ENCODE measurements at regions not wholly inside any gene's neighbourhood (a gene's known extent, or its start where the extent isn't known, plus 50 kb on each side); places are given as distances from the start of the nearest gene placed in this dataset.

DNA sequence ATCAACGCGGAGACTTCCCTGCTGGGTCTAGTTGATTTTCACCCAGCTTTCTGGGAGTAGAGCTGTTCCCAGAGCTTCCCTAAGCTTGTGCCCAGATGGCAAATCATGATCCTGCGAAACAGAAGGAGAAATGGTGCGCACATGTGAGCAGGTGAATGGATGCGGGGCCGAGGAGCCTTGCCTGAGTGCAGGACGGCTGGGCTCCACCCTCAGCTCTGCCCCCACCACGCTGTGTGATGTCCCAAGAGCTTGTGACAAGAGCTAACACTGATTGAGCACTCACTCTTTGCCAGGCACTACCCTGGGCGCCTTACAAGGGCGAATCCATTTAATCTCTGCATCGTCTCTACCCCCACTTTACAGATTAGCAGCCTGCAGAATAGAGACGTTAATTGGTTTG, 162.7 kb upstream of the RPL38 start:
- no peak overlapping the region for H3K4me3 ChIP-seq (replicated peaks; ENCODE audit: low read depth, low read length)
- DNase-seq (ENCODE audit: extremely low read depth, low read depth), result no peak
- TF ChIP-seq, protein P1, sequence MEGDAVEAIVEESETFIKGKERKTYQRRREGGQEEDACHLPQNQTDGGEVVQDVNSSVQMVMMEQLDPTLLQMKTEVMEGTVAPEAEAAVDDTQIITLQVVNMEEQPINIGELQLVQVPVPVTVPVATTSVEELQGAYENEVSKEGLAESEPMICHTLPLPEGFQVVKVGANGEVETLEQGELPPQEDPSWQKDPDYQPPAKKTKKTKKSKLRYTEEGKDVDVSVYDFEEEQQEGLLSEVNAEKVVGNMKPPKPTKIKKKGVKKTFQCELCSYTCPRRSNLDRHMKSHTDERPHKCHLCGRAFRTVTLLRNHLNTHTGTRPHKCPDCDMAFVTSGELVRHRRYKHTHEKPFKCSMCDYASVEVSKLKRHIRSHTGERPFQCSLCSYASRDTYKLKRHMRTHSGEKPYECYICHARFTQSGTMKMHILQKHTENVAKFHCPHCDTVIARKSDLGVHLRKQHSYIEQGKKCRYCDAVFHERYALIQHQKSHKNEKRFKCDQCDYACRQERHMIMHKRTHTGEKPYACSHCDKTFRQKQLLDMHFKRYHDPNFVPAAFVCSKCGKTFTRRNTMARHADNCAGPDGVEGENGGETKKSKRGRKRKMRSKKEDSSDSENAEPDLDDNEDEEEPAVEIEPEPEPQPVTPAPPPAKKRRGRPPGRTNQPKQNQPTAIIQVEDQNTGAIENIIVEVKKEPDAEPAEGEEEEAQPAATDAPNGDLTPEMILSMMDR (IDR thresholded peaks at IDR 0.05; ENCODE audit: low read depth, low read length, missing control alignments), result no peak

DNA sequence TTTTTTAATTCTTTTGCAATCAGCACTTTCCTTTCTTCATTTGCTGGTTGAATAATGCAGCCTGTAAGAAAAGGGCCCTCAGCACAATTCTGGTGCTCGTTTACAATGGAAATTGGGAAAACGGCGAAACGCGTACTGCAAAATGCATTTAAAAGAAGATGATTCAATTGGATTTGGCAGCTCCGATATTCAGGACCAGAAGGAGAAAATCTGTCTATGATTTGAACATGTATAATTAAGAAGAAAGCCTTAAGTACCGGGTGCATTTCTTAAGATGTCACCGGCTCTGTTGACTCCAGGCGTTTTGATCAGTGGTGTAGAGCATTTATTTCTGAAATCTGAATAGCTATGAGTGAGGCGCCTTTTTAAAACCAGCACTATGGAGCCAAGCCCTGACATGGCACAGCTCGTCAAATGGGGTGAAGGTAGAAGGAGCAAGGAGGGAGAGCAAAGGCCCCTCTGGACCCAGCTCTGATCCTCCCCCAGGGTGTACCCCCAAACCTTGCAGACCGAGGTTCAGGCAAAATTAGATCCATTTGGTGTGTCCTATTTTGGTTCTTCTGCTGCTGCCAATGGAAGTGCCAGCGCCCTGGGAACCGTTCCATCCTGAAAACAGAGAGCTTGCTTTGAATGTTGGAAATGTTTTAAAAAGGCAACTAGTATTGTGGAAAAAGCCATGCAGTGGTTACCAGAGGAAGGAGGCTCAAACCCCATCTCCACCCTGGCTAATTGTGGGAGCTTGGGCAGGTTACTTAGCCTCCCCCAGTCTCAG, 161.4 kb upstream of the RPL38 start:
- no peak for DNase-seq (ENCODE audit: extremely low read depth, low read depth)
- TF ChIP-seq, protein P1 (IDR thresholded peaks at IDR 0.05; ENCODE audit: low read depth, low read length, missing control alignments), result no peak
- H3K4me3 ChIP-seq (replicated peaks; ENCODE audit: low read depth, low read length), result no peak overlapping the region

DNA sequence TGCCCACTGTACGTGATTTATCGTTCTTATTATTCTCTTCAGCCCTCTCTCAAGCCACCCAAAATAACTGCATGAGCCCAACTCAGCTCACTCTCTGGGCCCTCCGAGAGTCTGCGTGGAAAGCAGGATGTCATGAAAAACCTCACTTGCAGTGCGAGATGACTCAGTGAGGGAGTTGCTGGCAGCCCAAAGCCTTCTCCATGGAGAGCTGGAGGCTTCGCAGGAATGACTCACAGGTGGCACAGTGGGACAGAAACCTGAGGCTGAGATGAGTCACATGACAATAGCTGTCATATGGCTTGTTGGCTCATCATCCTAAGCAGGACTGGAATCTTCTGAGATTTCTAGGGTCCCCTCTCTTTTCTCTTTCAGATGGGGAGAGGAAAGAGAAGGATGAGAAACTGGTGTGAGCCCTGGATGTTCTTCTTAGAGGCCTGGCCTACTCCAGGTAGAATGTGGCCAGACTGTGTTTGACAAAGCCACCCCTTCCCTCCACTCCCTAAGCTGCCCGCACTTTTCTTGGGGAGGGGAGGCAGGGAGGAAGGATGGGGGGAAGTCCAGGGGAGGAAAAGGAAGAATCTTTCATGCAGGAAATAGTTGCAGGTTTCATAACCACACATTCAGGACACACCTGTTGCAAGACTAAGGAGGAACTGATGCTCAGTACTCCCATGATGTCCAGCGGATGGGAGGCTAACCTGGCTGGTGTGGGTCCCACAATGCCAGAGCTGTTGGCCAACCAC, 160.6 kb upstream of the RPL38 start:
- TF ChIP-seq, protein P1 (IDR thresholded peaks at IDR 0.05; ENCODE audit: low read depth, low read length, missing control alignments), result no peak
- no peak overlapping the region for H3K4me3 ChIP-seq (replicated peaks; ENCODE audit: low read depth, low read length)
- DNase-seq (ENCODE audit: extremely low read depth, low read depth), result peak; percentile 20

DNA sequence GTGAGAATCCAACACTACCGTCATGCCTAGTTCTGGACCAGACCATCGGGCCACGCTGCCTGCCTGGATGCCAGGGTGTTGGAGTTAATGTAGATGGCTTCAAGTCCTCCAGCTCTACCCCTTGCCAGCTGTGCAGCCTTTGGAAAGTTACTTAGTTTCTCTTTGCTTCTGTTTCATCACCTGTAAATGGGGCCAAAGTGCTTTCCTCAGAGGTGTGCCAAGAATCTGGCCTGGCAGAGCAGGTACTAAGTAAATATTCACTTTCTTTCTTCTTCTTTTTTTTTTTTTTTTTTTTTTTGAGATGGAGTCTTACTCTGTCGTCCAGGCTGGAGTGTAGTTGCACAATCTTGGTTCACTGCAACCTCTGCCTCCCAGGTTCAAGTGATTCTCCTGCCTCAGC, 159.5 kb upstream of the RPL38 start:
- H3K4me3 ChIP-seq (replicated peaks; ENCODE audit: low read depth, low read length), result no peak overlapping the region
- TF ChIP-seq, protein P1 (IDR thresholded peaks at IDR 0.05; ENCODE audit: low read depth, low read length, missing control alignments), result no peak
- no peak for DNase-seq (ENCODE audit: extremely low read depth, low read depth)

DNA sequence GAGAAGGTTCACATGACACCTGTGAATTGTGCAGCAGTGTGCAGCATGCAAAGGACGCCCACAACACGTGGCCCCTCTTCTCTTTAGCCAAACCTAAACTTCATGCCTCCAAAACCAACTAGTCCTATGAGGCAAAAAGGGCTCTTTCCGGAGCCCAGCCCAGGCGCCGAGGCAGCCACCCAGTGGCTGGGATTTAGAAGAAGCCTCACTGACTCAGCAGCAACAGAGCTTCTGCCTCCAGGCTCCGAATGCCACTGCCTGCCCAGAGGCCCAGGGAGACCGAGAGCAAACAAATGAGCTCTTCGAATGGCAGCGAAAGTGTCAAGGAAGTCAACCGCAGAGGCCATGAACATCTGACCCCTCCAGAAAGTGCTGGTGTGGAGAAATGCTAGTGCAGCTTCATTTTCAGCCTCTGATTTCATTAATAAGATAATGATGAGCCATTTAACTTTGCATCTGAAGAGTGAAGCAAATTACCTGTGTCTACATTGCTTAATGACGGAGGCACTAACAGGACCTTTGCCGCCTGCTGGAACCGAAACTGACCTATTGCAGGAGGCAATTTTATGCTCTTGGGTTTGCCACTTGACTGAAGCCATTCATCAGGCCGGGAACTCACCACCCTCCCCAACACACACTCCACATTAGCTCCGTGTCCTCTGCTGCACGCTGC, 157.7 kb upstream of the RPL38 start:
- DNase-seq (ENCODE audit: extremely low read depth, low read depth), result no peak
- TF ChIP-seq, protein P1 (IDR thresholded peaks at IDR 0.05; ENCODE audit: low read depth, low read length, missing control alignments), result no peak
- no peak overlapping the region for H3K4me3 ChIP-seq (replicated peaks; ENCODE audit: low read depth, low read length)

DNA sequence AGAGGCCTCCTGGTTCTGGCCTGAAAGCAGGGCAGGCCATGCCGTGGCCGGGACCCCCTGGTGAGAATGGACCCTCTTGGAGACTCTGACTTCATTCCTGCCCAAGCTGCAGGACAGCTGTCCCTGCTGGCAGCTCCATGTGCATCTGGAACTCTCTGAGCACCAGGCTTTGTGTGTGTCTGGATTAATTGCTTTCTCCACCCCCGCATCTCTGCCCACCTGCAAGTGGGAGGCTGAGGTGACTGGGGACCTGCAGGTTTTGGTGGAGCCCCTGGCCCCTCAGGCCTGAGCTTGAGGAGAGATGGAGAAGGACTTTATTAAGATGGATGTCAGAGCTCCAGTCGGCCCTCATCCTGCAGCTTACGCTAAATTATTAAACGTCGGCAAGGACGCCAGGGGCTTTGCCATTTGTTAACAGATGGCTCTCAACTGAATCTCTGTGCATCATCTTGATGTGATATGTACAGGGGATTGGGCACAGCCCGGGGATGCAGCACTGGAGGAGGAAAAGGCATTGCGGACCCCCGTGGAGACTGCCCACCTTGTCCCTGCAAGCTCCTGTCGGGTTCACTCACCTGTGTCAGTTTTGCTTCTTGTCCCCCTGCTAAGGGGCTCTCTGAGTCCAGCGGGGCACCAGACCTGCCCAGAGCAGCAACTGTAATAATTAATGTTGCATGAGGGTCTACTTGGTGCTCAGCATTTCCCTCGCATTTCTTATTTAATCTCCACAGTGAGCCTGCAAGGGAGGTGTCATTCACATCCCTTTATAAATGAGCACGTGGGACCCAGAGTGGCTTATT, 154.1 kb upstream of the RPL38 start:
- DNase-seq (ENCODE audit: extremely low read depth, low read depth), result no peak

More for the DNA sequence above, 154.1 kb upstream of the RPL38 start:
- TF ChIP-seq, protein P1 (IDR thresholded peaks at IDR 0.05; ENCODE audit: low read depth, low read length, missing control alignments), result no peak
- H3K4me3 ChIP-seq (replicated peaks; ENCODE audit: low read depth, low read length), result no peak overlapping the region
